K562 (cell line): ENCODE measurements at regions not wholly inside any gene's neighbourhood (a gene's known extent, or its start where the extent isn't known, plus 50 kb on each side); places are given as distances from the start of the nearest gene placed in this dataset.

Source experiments
- ATAC-seq: fragments of 200-7000 bp; cut with Tn5 transposase; 3 replicates; pipeline ENCODE4 v1.9.1; 2020; ENCODE audit warnings: moderate library complexity
- BruUV-seq: library from RNA; stranded (reverse); fragments of 400-500 nt; replicated peaks from 2 replicates; lab custom pipeline; 2021; lab: Mats Ljungman, UMichigan
- CTCF ChIA-PET: fragments of 300-600 bp; formaldehyde crosslinking; extraction: SDS; loops from one replicate; lab custom pipeline; 2021; ENCODE audit warnings: low intra/inter-chr PET ratio; lab: Yijun Ruan, JAX
- POLR2A ChIA-PET: fragments of 300-600, 350-650 bp; sonication (Branson Sonifier 250); formaldehyde crosslinking; extraction: SDS; loops from one replicate; lab custom pipeline; 2021; ENCODE audit warnings: antibody characterized with exemption, inconsistent platforms; lab: Yijun Ruan, JAX
- DNase-seq, 4 experiments: peaks; one replicate each; pipeline versions ENCODE4 v3.0.0 to v3.0.0-alpha.2; 2011 to 2018; ENCODE audit warnings: low spot score in 3 of 4, mixed read lengths in 3 of 4; ENCODE audit errors: extremely low read depth in 1 of 4
- FAIRE-seq: peaks from 2 replicates; lab custom pipeline; 2011; peaks lifted over from hg19 to GRCh38; lab: Jason Lieb, UNC
- H2AFZ ChIP-seq: 2 replicates; pipeline ENCODE4 v1.6.0; 2011; ENCODE audit warnings: low read depth, low read length, control low read depth, inconsistent platforms
- H3K27ac ChIP-seq: fragments of 200-600 bp; 3 replicates; pipeline ENCODE4 v1.8.0; 2011; ENCODE audit warnings: low read depth, mild to moderate bottlenecking, control low read depth, inconsistent platforms, low read length, moderate library complexity, mixed read lengths; ENCODE audit errors: extremely low read depth
- H3K27me3 ChIP-seq, 2 experiments: fragments of 300-600 bp in 1 of 2; 2 replicates in 1 of 2; 3 replicates in 1 of 2; pipeline versions ENCODE4 v1.6.0 to v1.8.0; 2011; ENCODE audit warnings: inconsistent platforms in 2 of 2, low read length in 2 of 2, mild to moderate bottlenecking in 1 of 2, mixed read lengths in 1 of 2, moderate library complexity in 1 of 2; ENCODE audit not compliant: control insufficient read depth in 2 of 2, insufficient read depth in 2 of 2
- H3K36me3 ChIP-seq: fragments of 300-600 bp; 3 replicates; pipeline ENCODE4 v1.8.0; 2011; ENCODE audit warnings: mild to moderate bottlenecking, low read length, inconsistent platforms; ENCODE audit not compliant: control insufficient read depth, insufficient read depth
- H3K4me1 ChIP-seq, 2 experiments: fragments of 200-600 bp in 1 of 2; replicated peaks in 1 of 2; 2 replicates in 1 of 2; 3 replicates in 1 of 2; pipeline versions ENCODE4 v1.5.1 to v1.8.0; 2011; ENCODE audit warnings: inconsistent platforms in 2 of 2, low read length in 2 of 2, mild to moderate bottlenecking in 1 of 2, mixed read lengths in 1 of 2, moderate library complexity in 1 of 2; ENCODE audit not compliant: control insufficient read depth in 2 of 2, insufficient read depth in 2 of 2
- H3K4me2 ChIP-seq: 2 replicates; pipeline ENCODE4 v1.6.1; 2011; ENCODE audit warnings: low read length, control low read depth, inconsistent platforms, mixed read lengths; ENCODE audit not compliant: insufficient read depth
- H3K4me3 ChIP-seq: fragments of 200-600 bp; sonication (generic), shearing (Covaris generic); 2 replicates; pipeline ENCODE4 v1.5.1; 2016; ENCODE audit warnings: control low read depth, inconsistent platforms
- H3K79me2 ChIP-seq: fragments of 200-600 bp; 3 replicates; pipeline ENCODE4 v1.8.0; 2011; ENCODE audit warnings: low read length, inconsistent platforms; ENCODE audit not compliant: control insufficient read depth, insufficient read depth
- H3K9ac ChIP-seq, 2 experiments: 2 replicates each; pipeline versions ENCODE4 v1.6.0 to v1.6.1; 2011; ENCODE audit warnings: low read depth in 2 of 2, low read length in 2 of 2, control low read depth in 1 of 2, inconsistent platforms in 1 of 2, mild to moderate bottlenecking in 1 of 2, mixed read lengths in 1 of 2; ENCODE audit not compliant: insufficient read depth in 1 of 2
- H3K9me1 ChIP-seq: one replicate; pipeline ENCODE4 v1.6.0; 2011; ENCODE audit warnings: inconsistent platforms, mild to moderate bottlenecking, low read length, moderate library complexity; ENCODE audit not compliant: control insufficient read depth, insufficient read depth
- H3K9me3 ChIP-seq: replicated peaks from 2 replicates; pipeline ENCODE4 v1.5.1; 2011; ENCODE audit warnings: low read depth, low read length, inconsistent platforms; ENCODE audit not compliant: control insufficient read depth, insufficient read depth
- H4K20me1 ChIP-seq: replicated peaks from 2 replicates; pipeline ENCODE4 v1.6.1; 2011; ENCODE audit warnings: low read length, inconsistent platforms, mixed read lengths; ENCODE audit not compliant: control insufficient read depth, insufficient read depth
- FOXK1 ChIP-seq: sonication (generic); formaldehyde crosslinking; IDR thresholded peaks from 2 replicates; pipeline ENCODE4 v1.8.0; 2022; ENCODE audit warnings: missing genetic modification reagents, mild to moderate bottlenecking, borderline replicate concordance
- PHB ChIP-seq: fragments of 250-450 bp; sonication (Bioruptor Pico); IDR thresholded peaks from 2 replicates; pipeline ENCODE4 v1.5.0; 2021
- ZZZ3 ChIP-seq: fragments of 450-650 bp; IDR thresholded peaks from 2 replicates; pipeline ENCODE4 v1.6.1; 2016; ENCODE audit warnings: antibody characterized with exemption, mild to moderate bottlenecking, moderate library complexity
- WGBS: fragments of 100-300 bp; shearing (Covaris generic); methylation state at CpG from one replicate; pipeline ENCODE4 v1.1.6; 2016; ENCODE audit warnings: low coverage, mixed read lengths; ENCODE audit not compliant: insufficient coverage; ENCODE audit errors: missing lambda C conversion rate; 5-methylcytosine and 5-hydroxymethylcytosine counted together
- in situ Hi-C: fragments of 300-500 bp; cut with MboI; formaldehyde crosslinking; loops from 4 replicates; pipeline ENCODE4 v1.15.0; 2018; ENCODE audit warnings: inconsistent platforms, mixed read lengths
- intact Hi-C: fragments of 100-400 bp; cut with micrococcal nuclease; formaldehyde crosslinking; loops from 2 replicates; pipeline ENCODE4 v1.14.2; 2022
- TF ChIP-seq, protein P1 (sequence below): fragments of 250-450 bp; sonication (Bioruptor Pico); IDR thresholded peaks from 2 replicates; pipeline ENCODE4 v1.5.0; 2022; ENCODE audit warnings: mild to moderate bottlenecking
- TF ChIP-seq, protein P2 (sequence below): sonication (generic); formaldehyde crosslinking; IDR thresholded peaks from 2 replicates; pipeline ENCODE4 v1.8.1; 2023; ENCODE audit warnings: mild to moderate bottlenecking, missing genetic modification reagents

- POLR2A ChIA-PET, result no interaction called here
- no TSS peak for BruUV-seq
- H3K9me1 ChIP-seq, result no peaks in the 10 kb centered on the region
- H3K27me3 ChIP-seq, result no peaks in the 10 kb centered on the region
- H3K27ac ChIP-seq, result no peak overlapping the region
- ATAC-seq (no peak), DNase-seq (no peak), FAIRE-seq (no peak)
- H3K4me1 ChIP-seq, result no peaks in the 10 kb centered on the region
- H3K79me2 ChIP-seq, result no peaks in the 10 kb centered on the region
- H3K36me3 ChIP-seq, result no peaks in the 10 kb centered on the region
- in situ Hi-C loops, result loop anchor here (5.0 to 10.0 kb wide), 2 partner anchors 608 to 780 kb away; no protein-coding TSS in a partner anchor
- no peaks in the 10 kb centered on the region for H4K20me1 ChIP-seq
- no peak for TF ChIP-seq FOXK1
- no peak for TF ChIP-seq ZZZ3
- TF ChIP-seq PHB (CRISPR knock-in tag), result no peak
- TF ChIP-seq, protein P1, sequence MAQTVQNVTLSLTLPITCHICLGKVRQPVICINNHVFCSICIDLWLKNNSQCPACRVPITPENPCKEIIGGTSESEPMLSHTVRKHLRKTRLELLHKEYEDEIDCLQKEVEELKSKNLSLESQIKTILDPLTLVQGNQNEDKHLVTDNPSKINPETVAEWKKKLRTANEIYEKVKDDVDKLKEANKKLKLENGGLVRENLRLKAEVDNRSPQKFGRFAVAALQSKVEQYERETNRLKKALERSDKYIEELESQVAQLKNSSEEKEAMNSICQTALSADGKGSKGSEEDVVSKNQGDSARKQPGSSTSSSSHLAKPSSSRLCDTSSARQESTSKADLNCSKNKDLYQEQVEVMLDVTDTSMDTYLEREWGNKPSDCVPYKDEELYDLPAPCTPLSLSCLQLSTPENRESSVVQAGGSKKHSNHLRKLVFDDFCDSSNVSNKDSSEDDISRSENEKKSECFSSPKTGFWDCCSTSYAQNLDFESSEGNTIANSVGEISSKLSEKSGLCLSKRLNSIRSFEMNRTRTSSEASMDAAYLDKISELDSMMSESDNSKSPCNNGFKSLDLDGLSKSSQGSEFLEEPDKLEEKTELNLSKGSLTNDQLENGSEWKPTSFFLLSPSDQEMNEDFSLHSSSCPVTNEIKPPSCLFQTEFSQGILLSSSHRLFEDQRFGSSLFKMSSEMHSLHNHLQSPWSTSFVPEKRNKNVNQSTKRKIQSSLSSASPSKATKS (CRISPR knock-in tag), result no peak
- TF ChIP-seq, protein P2, sequence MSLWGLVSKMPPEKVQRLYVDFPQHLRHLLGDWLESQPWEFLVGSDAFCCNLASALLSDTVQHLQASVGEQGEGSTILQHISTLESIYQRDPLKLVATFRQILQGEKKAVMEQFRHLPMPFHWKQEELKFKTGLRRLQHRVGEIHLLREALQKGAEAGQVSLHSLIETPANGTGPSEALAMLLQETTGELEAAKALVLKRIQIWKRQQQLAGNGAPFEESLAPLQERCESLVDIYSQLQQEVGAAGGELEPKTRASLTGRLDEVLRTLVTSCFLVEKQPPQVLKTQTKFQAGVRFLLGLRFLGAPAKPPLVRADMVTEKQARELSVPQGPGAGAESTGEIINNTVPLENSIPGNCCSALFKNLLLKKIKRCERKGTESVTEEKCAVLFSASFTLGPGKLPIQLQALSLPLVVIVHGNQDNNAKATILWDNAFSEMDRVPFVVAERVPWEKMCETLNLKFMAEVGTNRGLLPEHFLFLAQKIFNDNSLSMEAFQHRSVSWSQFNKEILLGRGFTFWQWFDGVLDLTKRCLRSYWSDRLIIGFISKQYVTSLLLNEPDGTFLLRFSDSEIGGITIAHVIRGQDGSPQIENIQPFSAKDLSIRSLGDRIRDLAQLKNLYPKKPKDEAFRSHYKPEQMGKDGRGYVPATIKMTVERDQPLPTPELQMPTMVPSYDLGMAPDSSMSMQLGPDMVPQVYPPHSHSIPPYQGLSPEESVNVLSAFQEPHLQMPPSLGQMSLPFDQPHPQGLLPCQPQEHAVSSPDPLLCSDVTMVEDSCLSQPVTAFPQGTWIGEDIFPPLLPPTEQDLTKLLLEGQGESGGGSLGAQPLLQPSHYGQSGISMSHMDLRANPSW (CRISPR knock-in tag), result no peak
- H3K9ac ChIP-seq, result no peak overlapping the region
- CTCF ChIA-PET, result no interaction called here
- intact Hi-C loops, result loop anchor here (5.0 to 10.0 kb wide), 2 partner anchors 430 to 458 kb away; no protein-coding TSS in a partner anchor
- no peak overlapping the region for H3K4me3 ChIP-seq
- H3K9me3 ChIP-seq, result no peaks in the 10 kb centered on the region
- no peak overlapping the region for H3K4me2 ChIP-seq
- H2AFZ ChIP-seq, result no peak overlapping the region
- WGBS, result 0% methylated on average over 2 of the region's 2 CpGs
Observed at GRCh38 chr13:76474966-76475365, 411.2 kb downstream of the KCTD12 start.
